Muscle layer of duodenum (tissue), 2 donors: ENCODE measurements at regions not wholly inside any gene's neighbourhood (a gene's known extent, or its start where the extent isn't known, plus 50 kb on each side); places are given as distances from the start of the nearest gene placed in this dataset.

ENCODE experiments used
- H3K27ac ChIP-seq: one replicate; pipeline ENCODE4 v1.7.0; 2013; ENCODE audit warnings: mild to moderate bottlenecking, low read length
- H3K27me3 ChIP-seq: one replicate; pipeline ENCODE4 v1.7.0; 2013; ENCODE audit warnings: low read depth, mild to moderate bottlenecking, control low read depth, low read length
- H3K36me3 ChIP-seq, 2 donors: one replicate each; pipeline ENCODE4 v1.7.0; 2013; ENCODE audit warnings: low read length in 2 of 2, control low read depth in 1 of 2, mild to moderate bottlenecking in 1 of 2; ENCODE audit not compliant: insufficient read depth in 2 of 2, control insufficient read depth in 1 of 2
- H3K4me1 ChIP-seq, 2 donors: one replicate each; pipeline ENCODE4 v1.7.0; 2013; ENCODE audit warnings: low read length in 2 of 2, mild to moderate bottlenecking in 2 of 2, control low read depth in 1 of 2, moderate library complexity in 1 of 2; ENCODE audit not compliant: insufficient read depth in 2 of 2, control insufficient read depth in 1 of 2
- H3K4me3 ChIP-seq, 2 donors: one replicate each; pipeline ENCODE4 v1.7.0; 2013; ENCODE audit warnings: low read length in 2 of 2, low read depth in 1 of 2, mild to moderate bottlenecking in 1 of 2
- H3K9me3 ChIP-seq, 2 donors: one replicate each; pipeline ENCODE4 v1.7.0; 2013; ENCODE audit warnings: low read length in 2 of 2, control low read depth in 1 of 2, mild to moderate bottlenecking in 1 of 2; ENCODE audit not compliant: control insufficient read depth in 1 of 2
- donor health status: healthy.

- H3K27me3 ChIP-seq: no peaks in the 10 kb centered on the region
- H3K9me3 ChIP-seq: no peaks in the 10 kb centered on the region
- no peaks in the 10 kb centered on the region for H3K36me3 ChIP-seq
- no peaks in the 10 kb centered on the region for H3K4me1 ChIP-seq
- no peak overlapping the region for H3K4me3 ChIP-seq
- no peak overlapping the region for H3K27ac ChIP-seq
Observed at GRCh38 chr2:236434593-236434992, 135.0 kb upstream of the ACKR3 start.

GRCh38 chr2:236440110-236440881 lies 129.3 kb upstream of the ACKR3 start:
- Histone ChIP-seq H3K27ac (no peak overlapping the region), H3K27me3 (no peaks in the 10 kb centered on the region), H3K4me1 (no peaks in the 10 kb centered on the region), H3K4me3 (no peak overlapping the region), H3K9me3 (no peaks in the 10 kb centered on the region), H3K36me3 (no peaks in the 10 kb centered on the region)

GRCh38 chr2:236444187-236444586 lies 125.4 kb upstream of the ACKR3 start:
- no peaks in the 10 kb centered on the region for H3K4me1 ChIP-seq
- H3K36me3 ChIP-seq: no peaks in the 10 kb centered on the region
- no peaks in the 10 kb centered on the region for H3K27me3 ChIP-seq
- H3K9me3 ChIP-seq: no peaks in the 10 kb centered on the region
- H3K27ac ChIP-seq: no peak overlapping the region
- H3K4me3 ChIP-seq: no peak overlapping the region

- Histone ChIP-seq H3K9me3 (no peaks in the 10 kb centered on the region), H3K36me3 (no peaks in the 10 kb centered on the region), H3K4me3 (no peak overlapping the region), H3K4me1 (no peaks in the 10 kb centered on the region), H3K27me3 (no peaks in the 10 kb centered on the region), H3K27ac (no peak overlapping the region)
Observed at GRCh38 chr2:236445678-236446077, 123.9 kb upstream of the ACKR3 start.

GRCh38 chr2:236446521-236446920 lies 123.1 kb upstream of the ACKR3 start:
- Histone ChIP-seq H3K27me3 (no peaks in the 10 kb centered on the region), H3K4me1 (no peaks in the 10 kb centered on the region), H3K27ac (no peak overlapping the region), H3K36me3 (no peaks in the 10 kb centered on the region), H3K9me3 (no peaks in the 10 kb centered on the region), H3K4me3 (no peak overlapping the region)

GRCh38 chr2:236449167-236449761 lies 120.4 kb upstream of the ACKR3 start:
- H3K27me3 ChIP-seq: no peaks in the 10 kb centered on the region
- no peak overlapping the region for H3K4me3 ChIP-seq
- H3K27ac ChIP-seq: no peak overlapping the region
- H3K4me1 ChIP-seq: no peaks in the 10 kb centered on the region
- H3K9me3 ChIP-seq: no peaks in the 10 kb centered on the region
- no peaks in the 10 kb centered on the region for H3K36me3 ChIP-seq

- Histone ChIP-seq H3K4me3 (no peak overlapping the region), H3K4me1 (no peaks in the 10 kb centered on the region), H3K9me3 (peaks cover 0 to under 1% of the 10 kb centered on the region in 2 donors), H3K27me3 (no peaks in the 10 kb centered on the region), H3K36me3 (no peaks in the 10 kb centered on the region), H3K27ac (no peak overlapping the region)
Observed at GRCh38 chr2:236452238-236452637, 117.4 kb upstream of the ACKR3 start.

GRCh38 chr2:236454076-236454475 lies 115.5 kb upstream of the ACKR3 start:
- Histone ChIP-seq H3K4me1 (no peaks in the 10 kb centered on the region), H3K9me3 (peaks cover 0 to 4% of the 10 kb centered on the region in 2 donors), H3K36me3 (no peaks in the 10 kb centered on the region), H3K4me3 (no peak overlapping the region), H3K27me3 (no peaks in the 10 kb centered on the region), H3K27ac (no peak overlapping the region)

GRCh38 chr2:236459393-236459792 lies 110.2 kb upstream of the ACKR3 start:
- Histone ChIP-seq H3K27me3 (no peaks in the 10 kb centered on the region), H3K9me3 (peaks cover 4 to 7% of the 10 kb centered on the region in 2 donors), H3K4me3 (no peak overlapping the region), H3K27ac (no peak overlapping the region), H3K4me1 (no peaks in the 10 kb centered on the region), H3K36me3 (no peaks in the 10 kb centered on the region)

GRCh38 chr2:236464140-236464539 lies 105.5 kb upstream of the ACKR3 start:
- Histone ChIP-seq H3K4me3 (no peak overlapping the region), H3K36me3 (no peaks in the 10 kb centered on the region), H3K27ac (no peak overlapping the region), H3K27me3 (no peaks in the 10 kb centered on the region), H3K4me1 (no peaks in the 10 kb centered on the region), H3K9me3 (peaks cover 0 to 18% of the 10 kb centered on the region in 2 donors)

GRCh38 chr2:236472720-236473495 lies 96.7 kb upstream of the ACKR3 start:
- Histone ChIP-seq H3K9me3 (no peaks in the 10 kb centered on the region), H3K27me3 (no peaks in the 10 kb centered on the region), H3K36me3 (no peaks in the 10 kb centered on the region), H3K27ac (no peak overlapping the region), H3K4me1 (no peaks in the 10 kb centered on the region), H3K4me3 (no peak overlapping the region)
